ENCODE measurements at regions not wholly inside any gene's neighbourhood (a gene's known extent, or its start where the extent isn't known, plus 50 kb on each side); places are given as distances from the start of the nearest gene placed in this dataset.
A peak's percentile ranks its signal among the peaks of the same experiment; 100 is the strongest.

- peaks cover 2% of the 10 kb centered on the region for H3K27me3 Mint-ChIP-seq (ENCODE audit: unreplicated experiment)
- no peaks in the 10 kb centered on the region for H3K36me3 Mint-ChIP-seq (ENCODE audit: unreplicated experiment)
- peaks cover 30% of the 10 kb centered on the region for H3K4me1 Mint-ChIP-seq (ENCODE audit: unreplicated experiment)
- no peak overlapping the region for H3K4me3 Mint-ChIP-seq (ENCODE audit: unreplicated experiment)
- TF ChIP-seq CTCF (IDR thresholded peaks at IDR 0.05): no peak
- no peak overlapping the region for H3K27ac Mint-ChIP-seq (ENCODE audit: unreplicated experiment)
- DNase-seq (ENCODE audit: extremely low spot score, unreplicated experiment): no peak
- no peaks in the 10 kb centered on the region for H3K9me3 Mint-ChIP-seq (ENCODE audit: unreplicated experiment)
These were observed 570.6 kb upstream of the KLF4 start for GRCh38 chr9:108060175-108060574.

- peaks cover 43% of the 10 kb centered on the region for H3K4me1 Mint-ChIP-seq (ENCODE audit: unreplicated experiment)
- no peaks in the 10 kb centered on the region for H3K36me3 Mint-ChIP-seq (ENCODE audit: unreplicated experiment)
- H3K9me3 Mint-ChIP-seq (ENCODE audit: unreplicated experiment): no peaks in the 10 kb centered on the region
- TF ChIP-seq CTCF (IDR thresholded peaks at IDR 0.05): no peak
- H3K4me3 Mint-ChIP-seq (ENCODE audit: unreplicated experiment): no peak overlapping the region
- H3K27ac Mint-ChIP-seq (ENCODE audit: unreplicated experiment): no peak overlapping the region
- no peak for DNase-seq (ENCODE audit: extremely low spot score, unreplicated experiment)
- H3K27me3 Mint-ChIP-seq (ENCODE audit: unreplicated experiment): peaks cover 2% of the 10 kb centered on the region
These were observed 568.7 kb upstream of the KLF4 start for GRCh38 chr9:108058135-108058814.

GRCh38 chr9:108057421-108058134 lies 568.0 kb upstream of the KLF4 start:
- H3K9me3 Mint-ChIP-seq (ENCODE audit: unreplicated experiment): no peaks in the 10 kb centered on the region
- peak overlapping the region; percentile 33 for H3K27ac Mint-ChIP-seq (ENCODE audit: unreplicated experiment)
- no peak overlapping the region for H3K4me3 Mint-ChIP-seq (ENCODE audit: unreplicated experiment)
- no peaks in the 10 kb centered on the region for H3K36me3 Mint-ChIP-seq (ENCODE audit: unreplicated experiment)
- no peak for TF ChIP-seq CTCF (IDR thresholded peaks at IDR 0.05)
- no peaks in the 10 kb centered on the region for H3K27me3 Mint-ChIP-seq (ENCODE audit: unreplicated experiment)
- peaks cover 47% of the 10 kb centered on the region for H3K4me1 Mint-ChIP-seq (ENCODE audit: unreplicated experiment)
- no peak for DNase-seq (ENCODE audit: extremely low spot score, unreplicated experiment)

GRCh38 chr9:108056805-108057386 lies 567.3 kb upstream of the KLF4 start:
- no peak for DNase-seq (ENCODE audit: extremely low spot score, unreplicated experiment)
- H3K4me1 Mint-ChIP-seq (ENCODE audit: unreplicated experiment): peaks cover 47% of the 10 kb centered on the region

More at GRCh38 chr9:108056805-108057386, 567.3 kb upstream of the KLF4 start:
- Mint-ChIP-seq H3K4me3 (ENCODE audit: unreplicated experiment) (no peak overlapping the region), H3K27me3 (ENCODE audit: unreplicated experiment) (no peaks in the 10 kb centered on the region), H3K27ac (ENCODE audit: unreplicated experiment) (peak overlapping the region; percentile 33), H3K9me3 (ENCODE audit: unreplicated experiment) (no peaks in the 10 kb centered on the region), H3K36me3 (ENCODE audit: unreplicated experiment) (no peaks in the 10 kb centered on the region)
- no peak for TF ChIP-seq CTCF (IDR thresholded peaks at IDR 0.05)

All from osteocyte (in vitro differentiated cells).